ENCODE measurements at regions not wholly inside any gene's neighbourhood (a gene's known extent, or its start where the extent isn't known, plus 50 kb on each side); places are given as distances from the start of the nearest gene placed in this dataset.

DNA sequence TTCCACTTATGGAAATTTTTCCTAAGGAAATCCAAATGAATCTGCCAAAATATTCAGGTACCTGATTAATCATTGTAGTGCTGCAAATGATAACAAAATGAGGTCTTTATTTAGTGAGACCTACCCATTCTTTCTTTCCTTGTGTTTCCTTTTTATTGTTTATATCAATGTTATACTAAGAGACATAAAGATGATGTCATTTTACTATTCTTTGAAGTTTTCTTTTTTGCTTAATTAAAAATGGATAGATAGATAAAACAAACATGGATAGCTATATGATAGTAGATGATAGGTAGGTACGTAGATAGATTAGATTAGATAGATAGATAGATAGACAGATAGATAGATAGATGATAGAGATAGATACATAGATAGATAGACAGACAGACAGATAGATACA lies 669.5 kb upstream of the TBX3 start:
- intact Hi-C loops (cut with DNase I; ENCODE audit: low total_unique reads): no loop called here
- TF ChIP-seq POLR2A (IDR thresholded peaks at IDR 0.05) (no peak), CTCF (IDR thresholded peaks at IDR 0.05) (no peak)
- WGBS, 2 donors: 72 to 81% methylated on average over 1 of the region's 1 CpG
- no peak overlapping the region for H3K4me3 ChIP-seq (ENCODE audit: low read depth, poor library complexity, severe bottlenecking)
- no peak for DNase-seq (ENCODE audit: low spot score in 2 of 2)

DNA sequence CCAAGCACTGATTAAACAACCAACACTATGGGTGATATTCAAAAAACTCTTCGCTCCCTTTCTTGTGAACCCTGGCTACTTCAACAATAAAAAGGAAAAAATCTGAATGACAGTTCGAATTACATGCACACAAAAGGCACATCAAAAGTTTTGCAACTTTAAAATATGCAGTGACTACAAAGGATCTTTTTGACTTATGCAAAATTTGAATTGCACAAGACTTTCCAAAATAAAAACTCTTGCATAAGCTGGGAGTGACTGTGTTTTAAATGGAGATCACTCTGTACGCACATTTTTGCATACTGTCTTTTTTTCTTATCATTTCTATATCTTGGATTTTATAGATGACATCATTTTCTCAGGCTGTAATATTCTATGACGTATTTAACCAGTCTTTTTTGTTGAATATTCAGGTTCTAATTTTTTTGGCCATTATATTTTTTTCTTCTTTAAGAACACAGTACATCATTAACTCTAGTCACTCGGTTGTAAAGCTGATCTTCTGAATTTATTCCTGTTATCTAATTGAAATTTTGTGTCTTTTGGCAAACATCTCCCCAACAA lies 667.6 kb upstream of the TBX3 start:
- no peak overlapping the region for H3K4me3 ChIP-seq (ENCODE audit: low read depth, poor library complexity, severe bottlenecking)
- no peak for DNase-seq (ENCODE audit: low spot score in 2 of 2)
- TF ChIP-seq POLR2A (IDR thresholded peaks at IDR 0.05) (no peak), CTCF (IDR thresholded peaks at IDR 0.05) (no peak)
- intact Hi-C loops (cut with DNase I; ENCODE audit: low total_unique reads): no loop called here
- 33 to 38% methylated on average over 5 of the region's 5 CpGs for WGBS, 2 donors

- intact Hi-C loops (cut with DNase I; ENCODE audit: low total_unique reads): no loop called here
- 37 to 65% methylated on average over 1 of the region's 1 CpG for WGBS, 2 donors
- TF ChIP-seq CTCF (IDR thresholded peaks at IDR 0.05) (no peak), POLR2A (IDR thresholded peaks at IDR 0.05) (no peak)
Observed at GRCh38 chr12:115349711-115350110, 665.7 kb upstream of the TBX3 start.

DNA sequence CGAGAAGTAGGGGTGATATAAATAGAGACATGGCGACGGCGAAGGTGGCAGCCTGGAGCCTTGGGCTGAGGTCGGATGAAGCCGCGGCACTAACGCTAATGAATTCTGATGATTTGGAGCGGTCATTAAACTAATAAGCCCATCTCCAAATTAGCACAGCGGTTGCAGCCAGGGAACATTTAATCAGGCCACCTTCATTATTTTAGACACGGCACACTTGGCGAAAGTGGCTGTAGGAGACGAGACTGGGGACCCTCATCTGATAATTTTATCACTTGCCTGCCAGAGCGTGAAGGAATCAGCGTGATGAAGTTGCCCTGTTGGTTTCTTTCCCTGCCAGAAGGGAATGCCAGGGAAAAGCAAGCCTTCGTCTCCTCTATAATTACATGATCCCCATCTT lies 664.3 kb upstream of the TBX3 start:
- H3K4me3 ChIP-seq (ENCODE audit: low read depth, poor library complexity, severe bottlenecking): no peak overlapping the region
- TF ChIP-seq CTCF (IDR thresholded peaks at IDR 0.05) (no peak), POLR2A (IDR thresholded peaks at IDR 0.05) (no peak)
- intact Hi-C loops (cut with DNase I; ENCODE audit: low total_unique reads): no loop called here
- 95% methylated on average over 16 of the region's 16 CpGs for WGBS, 2 donors
- DNase-seq (ENCODE audit: low spot score in 2 of 2): no peak

More at GRCh38 chr12:115349711-115350110, 665.7 kb upstream of the TBX3 start:
- no peak for DNase-seq (ENCODE audit: low spot score in 2 of 2)
- H3K4me3 ChIP-seq (ENCODE audit: low read depth, poor library complexity, severe bottlenecking): no peak overlapping the region

GRCh38 chr12:115343601-115344000 lies 659.6 kb upstream of the TBX3 start:
- TF ChIP-seq POLR2A (IDR thresholded peaks at IDR 0.05): no peak
- no peak overlapping the region for H3K4me3 ChIP-seq (ENCODE audit: low read depth, poor library complexity, severe bottlenecking)
- intact Hi-C loops (cut with DNase I; ENCODE audit: low total_unique reads): no loop called here
- WGBS, 2 donors: 84 to 90% methylated on average over 5 of the region's 5 CpGs
- no peak for DNase-seq (ENCODE audit: low spot score in 2 of 2)

DNA sequence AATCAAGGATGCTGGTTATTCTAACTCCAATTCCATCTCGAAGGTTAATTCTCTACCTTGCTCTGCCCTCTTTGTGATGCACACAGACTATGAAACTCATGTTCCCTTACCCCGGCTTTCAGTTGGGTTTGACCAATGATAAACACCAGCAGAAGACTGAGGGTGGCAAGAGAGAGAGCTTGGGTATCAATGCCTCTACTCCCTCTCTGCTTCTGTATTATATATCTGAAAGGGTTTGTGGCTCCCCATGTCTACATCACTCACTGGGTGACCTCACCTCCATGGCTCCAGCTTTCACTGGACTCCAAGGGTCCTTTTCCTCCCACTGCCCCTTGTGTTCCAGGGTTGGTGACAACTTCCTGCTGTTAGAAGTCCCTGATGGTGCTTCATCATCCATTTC lies 659.0 kb upstream of the TBX3 start:
- no peak for DNase-seq (ENCODE audit: low spot score in 2 of 2)
- 95 to 96% methylated on average over 2 of the region's 2 CpGs for WGBS, 2 donors
- intact Hi-C loops (cut with DNase I; ENCODE audit: low total_unique reads): no loop called here
- TF ChIP-seq CTCF (IDR thresholded peaks at IDR 0.05) (no peak), POLR2A (IDR thresholded peaks at IDR 0.05) (no peak)
- no peak overlapping the region for H3K4me3 ChIP-seq (ENCODE audit: low read depth, poor library complexity, severe bottlenecking)

Data from lower leg skin (tissue), 4 donors.